ENCODE measurements at regions not wholly inside any gene's neighbourhood (a gene's known extent, or its start where the extent isn't known, plus 50 kb on each side); places are given as distances from the start of the nearest gene placed in this dataset.

DNA sequence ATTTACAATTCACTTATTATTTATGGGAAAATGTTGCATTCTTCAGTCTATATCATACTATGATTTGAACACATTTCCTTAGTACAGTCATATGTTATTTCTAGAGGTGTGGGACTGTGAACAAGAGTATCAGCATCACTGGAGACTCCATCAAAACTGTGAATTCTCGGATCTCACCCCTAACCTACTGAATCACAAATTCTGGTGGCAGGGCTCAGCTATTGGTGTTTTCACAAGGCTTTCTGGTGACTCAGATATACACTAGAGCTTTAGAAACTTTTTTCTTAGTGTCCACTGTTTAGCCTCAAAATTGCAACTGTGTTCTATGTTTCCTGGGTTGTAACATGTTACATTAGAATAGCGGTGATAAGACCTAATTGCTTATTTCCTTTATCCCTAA is 352.9 kb upstream of the DDI1 start:
- Histone ChIP-seq H3K9me3 (no peaks in the 10 kb centered on the region), H3K4me3 (ENCODE audit: low read depth, low read length) (no peak overlapping the region), H3K27me3 (no peaks in the 10 kb centered on the region), H3K36me3 (no peaks in the 10 kb centered on the region), H3K4me1 (peaks cover 3% of the 10 kb centered on the region)
- DNase-seq, result no peak
- TF ChIP-seq, protein P1, sequence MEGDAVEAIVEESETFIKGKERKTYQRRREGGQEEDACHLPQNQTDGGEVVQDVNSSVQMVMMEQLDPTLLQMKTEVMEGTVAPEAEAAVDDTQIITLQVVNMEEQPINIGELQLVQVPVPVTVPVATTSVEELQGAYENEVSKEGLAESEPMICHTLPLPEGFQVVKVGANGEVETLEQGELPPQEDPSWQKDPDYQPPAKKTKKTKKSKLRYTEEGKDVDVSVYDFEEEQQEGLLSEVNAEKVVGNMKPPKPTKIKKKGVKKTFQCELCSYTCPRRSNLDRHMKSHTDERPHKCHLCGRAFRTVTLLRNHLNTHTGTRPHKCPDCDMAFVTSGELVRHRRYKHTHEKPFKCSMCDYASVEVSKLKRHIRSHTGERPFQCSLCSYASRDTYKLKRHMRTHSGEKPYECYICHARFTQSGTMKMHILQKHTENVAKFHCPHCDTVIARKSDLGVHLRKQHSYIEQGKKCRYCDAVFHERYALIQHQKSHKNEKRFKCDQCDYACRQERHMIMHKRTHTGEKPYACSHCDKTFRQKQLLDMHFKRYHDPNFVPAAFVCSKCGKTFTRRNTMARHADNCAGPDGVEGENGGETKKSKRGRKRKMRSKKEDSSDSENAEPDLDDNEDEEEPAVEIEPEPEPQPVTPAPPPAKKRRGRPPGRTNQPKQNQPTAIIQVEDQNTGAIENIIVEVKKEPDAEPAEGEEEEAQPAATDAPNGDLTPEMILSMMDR (IDR thresholded peaks at IDR 0.05; ENCODE audit: low read depth, low read length), result no peak

DNA sequence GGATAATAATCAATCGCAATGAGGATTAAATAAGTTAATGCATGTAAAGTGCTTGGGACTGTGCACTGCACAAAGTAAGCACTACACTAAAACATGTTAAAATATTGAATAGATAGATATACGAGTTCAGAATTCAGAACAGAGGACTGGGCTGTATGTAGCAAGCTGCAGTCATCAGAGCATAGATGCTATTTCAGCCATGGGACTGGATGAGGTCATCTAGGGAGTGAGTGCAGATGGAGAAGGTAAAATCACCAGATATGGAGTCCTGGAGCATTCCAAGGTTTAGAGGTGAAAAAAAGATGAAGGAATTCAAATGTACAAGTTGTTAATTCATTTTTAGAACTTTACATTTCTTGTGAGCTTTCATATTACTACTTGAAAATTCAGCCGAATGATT is 347.5 kb upstream of the DDI1 start:
- H3K36me3 ChIP-seq, result no peaks in the 10 kb centered on the region
- H3K9me3 ChIP-seq, result no peaks in the 10 kb centered on the region
- H3K4me1 ChIP-seq, result no peaks in the 10 kb centered on the region
- no peak for DNase-seq
- no peak overlapping the region for H3K4me3 ChIP-seq (ENCODE audit: low read depth, low read length)
- H3K27me3 ChIP-seq, result no peaks in the 10 kb centered on the region
- TF ChIP-seq, protein P1 (IDR thresholded peaks at IDR 0.05; ENCODE audit: low read depth, low read length), result no peak

DNA sequence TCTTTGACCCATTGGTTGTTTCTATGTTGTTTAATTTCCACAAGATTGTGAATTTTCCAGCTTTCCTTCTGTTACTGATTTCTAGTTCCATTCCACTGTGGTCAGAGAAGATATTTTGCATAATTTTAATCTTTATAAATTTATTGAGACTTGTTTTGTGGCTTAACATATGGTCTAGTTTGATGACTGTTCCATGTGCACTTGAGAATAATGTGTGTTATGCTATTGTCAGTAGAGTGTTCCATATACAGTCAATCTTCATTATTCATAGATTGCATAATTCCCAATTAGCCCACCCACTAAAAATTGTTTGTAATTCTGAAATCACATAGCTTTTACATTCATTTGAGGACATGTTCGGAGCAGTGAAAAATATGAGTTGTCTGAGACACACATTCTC is 346.1 kb upstream of the DDI1 start:
- no peak overlapping the region for H3K4me3 ChIP-seq (ENCODE audit: low read depth, low read length)
- no peak for DNase-seq
- no peaks in the 10 kb centered on the region for H3K27me3 ChIP-seq
- TF ChIP-seq, protein P1 (IDR thresholded peaks at IDR 0.05; ENCODE audit: low read depth, low read length), result no peak
- H3K36me3 ChIP-seq, result no peaks in the 10 kb centered on the region
- H3K9me3 ChIP-seq, result no peaks in the 10 kb centered on the region
- no peaks in the 10 kb centered on the region; the same call in 1 of the 2 replicates for H3K4me1 ChIP-seq

DNA sequence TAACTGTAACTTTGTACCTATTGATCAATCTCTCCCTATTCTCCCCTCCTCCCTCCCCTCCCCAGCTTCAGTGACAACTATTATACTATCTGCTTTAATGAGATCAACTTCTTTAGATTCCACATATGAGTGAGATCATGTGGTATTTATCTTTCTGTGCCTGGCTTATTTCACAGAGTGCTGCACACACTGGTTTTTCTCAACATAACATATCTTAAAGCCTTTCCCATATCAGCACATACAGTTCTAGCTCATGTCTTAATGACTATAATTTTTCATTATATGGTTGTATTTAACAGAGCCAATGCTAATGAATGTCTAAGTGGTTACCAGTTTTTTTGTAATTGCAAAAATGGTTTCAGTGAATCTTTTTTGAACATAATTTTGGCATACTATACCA is 340.3 kb upstream of the DDI1 start:
- H3K4me3 ChIP-seq (ENCODE audit: low read depth, low read length), result no peak overlapping the region
- DNase-seq, result no peak
- TF ChIP-seq, protein P1 (IDR thresholded peaks at IDR 0.05; ENCODE audit: low read depth, low read length), result no peak

DNA sequence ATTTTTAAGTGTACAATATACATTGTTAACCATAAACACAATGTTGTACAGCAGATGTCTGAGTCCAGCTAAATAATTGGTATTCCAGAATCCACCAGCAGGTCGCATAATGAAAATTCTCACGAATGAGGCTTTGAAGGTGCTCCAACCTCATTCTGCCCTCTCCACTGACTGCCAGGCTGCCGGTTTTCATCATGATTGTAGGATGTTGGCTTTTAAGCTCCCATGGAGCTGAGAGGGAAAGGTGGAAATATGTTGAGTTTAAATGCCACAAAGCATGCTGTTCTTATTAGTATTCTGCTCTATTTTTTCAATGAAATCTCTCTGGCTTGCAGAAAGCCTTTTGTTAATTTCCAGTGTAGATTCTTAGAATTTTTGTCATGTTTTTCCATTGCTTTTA is 337.2 kb upstream of the DDI1 start:
- peaks cover 2% of the 10 kb centered on the region for H3K4me1 ChIP-seq
- no peaks in the 10 kb centered on the region for H3K36me3 ChIP-seq
- H3K9me3 ChIP-seq, result no peaks in the 10 kb centered on the region
- no peaks in the 10 kb centered on the region for H3K27me3 ChIP-seq
- H3K4me3 ChIP-seq (ENCODE audit: low read depth, low read length), result no peak overlapping the region
- no peak for DNase-seq
- TF ChIP-seq, protein P1 (IDR thresholded peaks at IDR 0.05; ENCODE audit: low read depth, low read length), result peak; percentile 15; the same call in 1 of the 2 replicates

More for the DNA sequence above, 340.3 kb upstream of the DDI1 start:
- H3K4me1 ChIP-seq, result peaks cover 2% of the 10 kb centered on the region
- H3K36me3 ChIP-seq, result no peaks in the 10 kb centered on the region
- H3K9me3 ChIP-seq, result no peaks in the 10 kb centered on the region
- no peaks in the 10 kb centered on the region for H3K27me3 ChIP-seq

DNA sequence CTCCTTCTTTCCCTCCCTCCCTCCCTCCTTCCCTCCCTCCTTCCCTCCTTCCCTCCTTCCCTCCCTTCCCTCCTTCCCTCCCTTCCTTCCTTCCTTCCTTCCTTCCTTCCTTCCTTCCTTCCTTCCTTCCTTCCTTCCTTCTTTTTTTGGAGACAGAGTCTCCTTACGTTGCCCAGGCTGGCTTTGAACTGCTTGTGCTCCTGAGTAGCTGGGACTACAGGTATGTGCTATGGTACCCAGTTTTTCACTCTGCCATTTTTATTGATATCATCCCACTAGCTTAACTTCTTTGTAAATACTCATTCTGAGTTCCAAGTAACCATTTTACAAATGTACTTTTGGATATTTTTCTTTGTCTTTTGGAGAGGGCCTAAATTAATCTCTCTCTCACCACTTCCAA is 336.8 kb upstream of the DDI1 start:
- Histone ChIP-seq H3K9me3 (no peaks in the 10 kb centered on the region), H3K4me1 (peaks cover 2% of the 10 kb centered on the region; the same call in 1 of the 2 replicates), H3K4me3 (ENCODE audit: low read depth, low read length) (no peak overlapping the region), H3K36me3 (no peaks in the 10 kb centered on the region), H3K27me3 (no peaks in the 10 kb centered on the region)
- no peak for DNase-seq
- TF ChIP-seq, protein P1 (IDR thresholded peaks at IDR 0.05; ENCODE audit: low read depth, low read length), result no peak

Data from BE2C (cell line).